ENCODE measurements at regions not wholly inside any gene's neighbourhood (a gene's known extent, or its start where the extent isn't known, plus 50 kb on each side); places are given as distances from the start of the nearest gene placed in this dataset.

DNA sequence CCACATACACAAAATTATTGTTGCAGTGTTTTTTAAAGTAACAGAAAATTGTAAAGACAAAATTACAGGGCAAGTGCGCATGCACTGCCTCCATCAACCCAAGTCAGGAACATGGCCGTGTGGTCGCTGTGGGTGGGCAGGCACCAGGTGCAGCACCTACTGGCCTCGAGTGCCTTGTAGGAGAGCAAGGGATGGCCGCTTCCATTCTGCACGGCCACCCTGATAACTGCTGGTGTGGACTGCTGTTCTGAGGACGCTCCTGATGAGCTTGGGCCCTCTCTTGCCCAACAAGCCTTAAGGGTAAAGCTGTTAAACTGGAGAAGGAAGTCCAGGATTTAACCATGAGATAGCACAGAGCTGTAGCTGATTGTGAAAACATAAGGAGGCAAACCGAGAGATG, 124.6 kb upstream of the PPP1R9A start:
- TF ChIP-seq GABPA (IDR thresholded peaks at IDR 0.05; ENCODE audit: low read depth) (no peak), YY1 (IDR thresholded peaks at IDR 0.05; ENCODE audit: low read depth) (no peak), MXI1 (IDR thresholded peaks at IDR 0.05; ENCODE audit: low read depth, low read length) (no peak), JUND (IDR thresholded peaks at IDR 0.05) (no peak), EP300 (IDR thresholded peaks at IDR 0.05; ENCODE audit: borderline replicate concordance in 1 of 2, low read depth in 1 of 2, low read length in 1 of 2) (no peak), SMC3 (IDR thresholded peaks at IDR 0.05; ENCODE audit: low read depth, low read length) (no peak), GATA2 (CRISPR knock-in tag; IDR thresholded peaks at IDR 0.05) (no peak)
- TF ChIP-seq, protein P1, sequence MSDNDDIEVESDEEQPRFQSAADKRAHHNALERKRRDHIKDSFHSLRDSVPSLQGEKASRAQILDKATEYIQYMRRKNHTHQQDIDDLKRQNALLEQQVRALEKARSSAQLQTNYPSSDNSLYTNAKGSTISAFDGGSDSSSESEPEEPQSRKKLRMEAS (IDR thresholded peaks at IDR 0.05; ENCODE audit: low read depth) = no peak
- TF ChIP-seq, protein P2, sequence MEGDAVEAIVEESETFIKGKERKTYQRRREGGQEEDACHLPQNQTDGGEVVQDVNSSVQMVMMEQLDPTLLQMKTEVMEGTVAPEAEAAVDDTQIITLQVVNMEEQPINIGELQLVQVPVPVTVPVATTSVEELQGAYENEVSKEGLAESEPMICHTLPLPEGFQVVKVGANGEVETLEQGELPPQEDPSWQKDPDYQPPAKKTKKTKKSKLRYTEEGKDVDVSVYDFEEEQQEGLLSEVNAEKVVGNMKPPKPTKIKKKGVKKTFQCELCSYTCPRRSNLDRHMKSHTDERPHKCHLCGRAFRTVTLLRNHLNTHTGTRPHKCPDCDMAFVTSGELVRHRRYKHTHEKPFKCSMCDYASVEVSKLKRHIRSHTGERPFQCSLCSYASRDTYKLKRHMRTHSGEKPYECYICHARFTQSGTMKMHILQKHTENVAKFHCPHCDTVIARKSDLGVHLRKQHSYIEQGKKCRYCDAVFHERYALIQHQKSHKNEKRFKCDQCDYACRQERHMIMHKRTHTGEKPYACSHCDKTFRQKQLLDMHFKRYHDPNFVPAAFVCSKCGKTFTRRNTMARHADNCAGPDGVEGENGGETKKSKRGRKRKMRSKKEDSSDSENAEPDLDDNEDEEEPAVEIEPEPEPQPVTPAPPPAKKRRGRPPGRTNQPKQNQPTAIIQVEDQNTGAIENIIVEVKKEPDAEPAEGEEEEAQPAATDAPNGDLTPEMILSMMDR (IDR thresholded peaks at IDR 0.05) = no peak
- TF ChIP-seq, protein P3, sequence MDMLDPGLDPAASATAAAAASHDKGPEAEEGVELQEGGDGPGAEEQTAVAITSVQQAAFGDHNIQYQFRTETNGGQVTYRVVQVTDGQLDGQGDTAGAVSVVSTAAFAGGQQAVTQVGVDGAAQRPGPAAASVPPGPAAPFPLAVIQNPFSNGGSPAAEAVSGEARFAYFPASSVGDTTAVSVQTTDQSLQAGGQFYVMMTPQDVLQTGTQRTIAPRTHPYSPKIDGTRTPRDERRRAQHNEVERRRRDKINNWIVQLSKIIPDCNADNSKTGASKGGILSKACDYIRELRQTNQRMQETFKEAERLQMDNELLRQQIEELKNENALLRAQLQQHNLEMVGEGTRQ (IDR thresholded peaks at IDR 0.05; ENCODE audit: borderline replicate concordance, low read depth, low read length) = no peak
